H1 (cell line): ENCODE measurements at regions not wholly inside any gene's neighbourhood (a gene's known extent, or its start where the extent isn't known, plus 50 kb on each side); places are given as distances from the start of the nearest gene placed in this dataset.

Source experiments
- CTCF ChIA-PET: fragments of 300-600 bp; sonication (Branson Sonifier 250); formaldehyde crosslinking; loops from one replicate; lab custom pipeline; 2021; ENCODE audit not compliant: partially characterized antibody; lab: Charles Lee
- POLR2A ChIA-PET: fragments of 300-600 bp; sonication (Branson Sonifier 250); formaldehyde crosslinking; loops from one replicate; lab custom pipeline; 2021; ENCODE audit warnings: inconsistent platforms; ENCODE audit not compliant: partially characterized antibody; lab: Charles Lee
- DNase-seq, 2 experiments: peaks; one replicate each; pipeline versions ENCODE4 v3.0.0 to v3.0.0-alpha.2; 2010 to 2022; ENCODE audit warnings: low spot score in 2 of 2, low read depth in 1 of 2, mixed read lengths in 1 of 2
- FAIRE-seq: peaks from 2 replicates; lab custom pipeline; 2011; peaks lifted over from hg19 to GRCh38; lab: Jason Lieb, UNC
- H2AFZ ChIP-seq: 2 replicates; pipeline ENCODE4 v1.8.1; 2012; ENCODE audit warnings: low read length, inconsistent platforms
- H2AK5ac ChIP-seq: 2 replicates; pipeline ENCODE4 v1.6.1; 2013; ENCODE audit warnings: low read depth, low read length
- H2BK120ac ChIP-seq: replicated peaks from 2 replicates; pipeline ENCODE3; 2013; ENCODE audit warnings: low read depth, low read length, inconsistent platforms
- H2BK12ac ChIP-seq: 2 replicates; pipeline ENCODE4 v1.6.1; 2013; ENCODE audit warnings: low read depth, low read length
- H2BK15ac ChIP-seq: 2 replicates; pipeline ENCODE4 v1.6.1; 2013; ENCODE audit warnings: low read length
- H2BK20ac ChIP-seq: 2 replicates; pipeline ENCODE4 v1.6.1; 2013; ENCODE audit warnings: low read length
- H2BK5ac ChIP-seq: 2 replicates; pipeline ENCODE4 v1.6.1; 2013; ENCODE audit warnings: low read depth, low read length
- H3K14ac ChIP-seq: 2 replicates; pipeline ENCODE4 v1.6.1; 2013; ENCODE audit warnings: inconsistent platforms; ENCODE audit not compliant: insufficient read length
- H3K18ac ChIP-seq: 2 replicates; pipeline ENCODE4 v1.6.1; 2013; ENCODE audit warnings: low read length; ENCODE audit errors: extremely low read depth
- H3K23ac ChIP-seq: 2 replicates; pipeline ENCODE4 v1.6.1; 2013; ENCODE audit warnings: inconsistent platforms; ENCODE audit not compliant: insufficient read length
- H3K23me2 ChIP-seq: 2 replicates; pipeline ENCODE4 v1.6.1; 2013; ENCODE audit warnings: low read depth, low read length
- H3K27ac ChIP-seq: 2 replicates; pipeline ENCODE4 v1.6.1; 2011; ENCODE audit warnings: low read depth, low read length, inconsistent platforms
- H3K27me3 ChIP-seq, 4 experiments: replicated peaks in 1 of 4; 1 replicate in 1 of 4; 2 replicates in 3 of 4; pipeline versions ENCODE4 v1.6.1 to v1.8.1; 2011 to 2013; ENCODE audit warnings: low read length in 3 of 4, mild to moderate bottlenecking in 3 of 4, inconsistent platforms in 2 of 4, mixed read lengths in 2 of 4, moderate library complexity in 1 of 4; ENCODE audit not compliant: control insufficient read depth in 3 of 4, insufficient read depth in 3 of 4; ENCODE audit errors: extremely low read depth in 1 of 4
- H3K36me3 ChIP-seq, 4 experiments: 2 replicates each; pipeline versions ENCODE4 v1.6.1 to v1.8.1; 2011 to 2013; ENCODE audit warnings: mild to moderate bottlenecking in 4 of 4, low read length in 3 of 4, moderate library complexity in 2 of 4, control low read depth in 1 of 4, inconsistent platforms in 1 of 4; ENCODE audit not compliant: insufficient read depth in 4 of 4, control insufficient read depth in 2 of 4
- H3K4ac ChIP-seq: replicated peaks from 2 replicates; pipeline ENCODE3; 2013; ENCODE audit warnings: low read length, low read depth, mixed read lengths, inconsistent platforms; ENCODE audit not compliant: insufficient read length
- H3K4me1 ChIP-seq, 4 experiments: replicated peaks in 1 of 4; 1 replicate in 1 of 4; 2 replicates in 3 of 4; pipeline versions ENCODE4 v1.6.1 to v1.8.1; 2011 to 2013; ENCODE audit warnings: low read length in 3 of 4, inconsistent platforms in 2 of 4, mixed read lengths in 1 of 4; ENCODE audit not compliant: insufficient read depth in 4 of 4, control insufficient read depth in 3 of 4
- H3K4me2 ChIP-seq, 2 experiments: 2 replicates each; pipeline versions ENCODE4 v1.6.1 to v1.8.1; 2011 to 2013; ENCODE audit warnings: low read depth in 2 of 2, low read length in 2 of 2, control low read depth in 1 of 2, inconsistent platforms in 1 of 2, mild to moderate bottlenecking in 1 of 2; ENCODE audit not compliant: insufficient read depth in 1 of 2
- H3K4me3 ChIP-seq, 4 experiments: fragments of 200-600, 300-600 bp in 1 of 4; sonication (generic), shearing (Covaris generic), sonication (Bioruptor Twin) in 1 of 4; 2 replicates each; pipeline versions ENCODE4 v1.5.1 to v1.8.1; 2011 to 2016; ENCODE audit warnings: low read length in 4 of 4, low read depth in 3 of 4, control low read depth in 2 of 4, inconsistent platforms in 2 of 4, mild to moderate bottlenecking in 2 of 4, mixed read lengths in 1 of 4, moderate library complexity in 1 of 4; ENCODE audit not compliant: insufficient read depth in 2 of 4; ENCODE audit errors: extremely low read depth in 1 of 4
- H3K56ac ChIP-seq: replicated peaks from 2 replicates; pipeline ENCODE3; 2013; ENCODE audit warnings: low read depth, mild to moderate bottlenecking, mixed read lengths, low read length, inconsistent platforms; ENCODE audit not compliant: insufficient read length
- H3K79me1 ChIP-seq: 2 replicates; pipeline ENCODE4 v1.6.1; 2013; ENCODE audit warnings: low read depth, low read length, control low read depth
- H3K79me2 ChIP-seq, 2 experiments: 2 replicates each; pipeline versions ENCODE4 v1.6.1 to v1.8.1; 2012 to 2013; ENCODE audit warnings: low read length in 2 of 2, mild to moderate bottlenecking in 2 of 2, inconsistent platforms in 1 of 2; ENCODE audit not compliant: insufficient read depth in 2 of 2, control insufficient read depth in 1 of 2
- H3K9ac ChIP-seq, 4 experiments: replicated peaks in 1 of 4; 1 replicate in 1 of 4; 2 replicates in 3 of 4; pipeline versions ENCODE4 v1.6.1 to v1.8.1; 2011 to 2013; ENCODE audit warnings: low read depth in 3 of 4, low read length in 3 of 4, control low read depth in 2 of 4, mild to moderate bottlenecking in 2 of 4, moderate library complexity in 2 of 4, inconsistent platforms in 1 of 4; ENCODE audit errors: extremely low read depth in 1 of 4
- H3K9me3 ChIP-seq, 2 experiments: 2 replicates each; pipeline versions ENCODE4 v1.6.1 to v1.8.1; 2012 to 2013; ENCODE audit warnings: mild to moderate bottlenecking in 2 of 2, moderate library complexity in 2 of 2, control low read depth in 1 of 2, inconsistent platforms in 1 of 2, low read depth in 1 of 2, low read length in 1 of 2, mixed read lengths in 1 of 2; ENCODE audit not compliant: insufficient read depth in 2 of 2
- H4K20me1 ChIP-seq, 2 experiments: replicated peaks in 1 of 2; 2 replicates each; pipeline versions ENCODE3 to v1.8.1; 2011 to 2013; ENCODE audit warnings: inconsistent platforms in 2 of 2, low read length in 2 of 2, mild to moderate bottlenecking in 1 of 2; ENCODE audit not compliant: insufficient read depth in 2 of 2, control insufficient read depth in 1 of 2
- H4K5ac ChIP-seq: 2 replicates; pipeline ENCODE4 v1.6.1; 2013; ENCODE audit warnings: low read length, low read depth, mixed read lengths, inconsistent platforms; ENCODE audit not compliant: insufficient read length
- H4K8ac ChIP-seq: 2 replicates; pipeline ENCODE4 v1.8.0; 2013; ENCODE audit warnings: mild to moderate bottlenecking, moderate library complexity, low read length, inconsistent platforms; ENCODE audit not compliant: insufficient read depth; ENCODE audit errors: extremely low read depth
- H4K91ac ChIP-seq: replicated peaks from 2 replicates; pipeline ENCODE3; 2013; ENCODE audit warnings: low read length, mixed read lengths, inconsistent platforms; ENCODE audit not compliant: insufficient read length
- CHD1 ChIP-seq: IDR thresholded peaks from 2 replicates; pipeline ENCODE4 v1.6.1; 2012; ENCODE audit warnings: low read depth, low read length, improper control_type of control experiment
- CREB1 ChIP-seq: IDR thresholded peaks from 2 replicates; pipeline ENCODE4 v1.6.1; 2012; ENCODE audit warnings: inconsistent platforms
- FOSL1 ChIP-seq: IDR thresholded peaks from 2 replicates; pipeline ENCODE4 v1.6.1; 2011; ENCODE audit warnings: mild to moderate bottlenecking, low read depth, low read length, moderate library complexity; ENCODE audit not compliant: insufficient read depth
- RFX5 ChIP-seq: IDR thresholded peaks from 2 replicates; pipeline ENCODE4 v1.6.1; 2011; ENCODE audit warnings: low read depth, low read length, improper control_type of control experiment, borderline replicate concordance
- RXRA ChIP-seq: IDR thresholded peaks from 2 replicates; pipeline ENCODE4 v1.6.1; 2011; ENCODE audit warnings: low read depth, mild to moderate bottlenecking, low read length, moderate library complexity; ENCODE audit not compliant: insufficient read depth
- SIN3A ChIP-seq, 2 experiments: IDR thresholded peaks in 1 of 2; conservative IDR thresholded peaks in 1 of 2; 2 replicates each; pipeline ENCODE4 v1.6.1; 2011 to 2012; ENCODE audit warnings: low read length in 2 of 2, improper control_type of control experiment in 1 of 2, low read depth in 1 of 2, mild to moderate bottlenecking in 1 of 2
- SIX5 ChIP-seq: IDR thresholded peaks from 2 replicates; pipeline ENCODE4 v1.6.1; 2011; ENCODE audit warnings: mild to moderate bottlenecking, low read depth, low read length
- TAF1 ChIP-seq: IDR thresholded peaks from 2 replicates; pipeline ENCODE4 v1.6.1; 2011; ENCODE audit warnings: mild to moderate bottlenecking, low read depth, low read length
- WGBS, 2 experiments: shearing (Covaris generic) in 1 of 2; methylation state at CpG; one replicate each; pipeline versions ENCODE4 v1.1.6 to v1.1.7; 2013 to 2015; ENCODE audit warnings: low lambda C conversion rate in 2 of 2, mixed read lengths in 2 of 2, inconsistent platforms in 1 of 2, low coverage in 1 of 2, missing lambda C conversion rate in 1 of 2; ENCODE audit not compliant: insufficient replicate concordance in 2 of 2, insufficient coverage in 1 of 2, insufficient read length in 1 of 2; ENCODE audit errors: extremely low coverage in 1 of 2, missing lambda C conversion rate in 1 of 2; 5-methylcytosine and 5-hydroxymethylcytosine counted together

- TF ChIP-seq RFX5 (no peak), FOSL1 (no peak), CHD1 (no peak), TAF1 (no peak), SIN3A (conservative IDR thresholded peaks at IDR 0.05 in 1 of 2, IDR thresholded peaks at IDR 0.05 in 1 of 2; ENCODE audit: low read depth in 1 of 2, low read length in 2 of 2) (no peak), CREB1 (no peak), SIX5 (no peak), RXRA (no peak)
- no peak overlapping the region for H2BK15ac ChIP-seq
- ChIA-PET CTCF (interaction anchor here (0.6 kb wide), 1 partner anchor 1082 kb away, joined by 3 read pairs; no protein-coding TSS in a partner anchor), POLR2A (no interaction called here)
- no peak overlapping the region for H3K4me3 ChIP-seq
- FAIRE-seq (no peak), DNase-seq (no peak)
- H3K4me2 ChIP-seq: no peak overlapping the region
- H3K56ac ChIP-seq: no peak overlapping the region
- no peaks in the 10 kb centered on the region for H3K4me1 ChIP-seq
- H3K4ac ChIP-seq: no peak overlapping the region
- no peaks in the 10 kb centered on the region for H4K20me1 ChIP-seq
- H3K27me3 ChIP-seq: no peaks in the 10 kb centered on the region
- H2BK5ac ChIP-seq: no peak overlapping the region
- no peak overlapping the region for H4K91ac ChIP-seq
- H4K8ac ChIP-seq: no peak overlapping the region
- H2AFZ ChIP-seq: no peak overlapping the region
- H2BK120ac ChIP-seq: no peak overlapping the region
- no peak overlapping the region for H3K23ac ChIP-seq
- no peaks in the 10 kb centered on the region for H3K79me2 ChIP-seq
- no peaks in the 10 kb centered on the region for H3K9me3 ChIP-seq
- H2AK5ac ChIP-seq: no peak overlapping the region
- H4K5ac ChIP-seq: no peak overlapping the region
- H3K14ac ChIP-seq: no peak overlapping the region
- no peaks in the 10 kb centered on the region; the same call in 1 of the 2 replicates for H3K23me2 ChIP-seq
- H2BK12ac ChIP-seq: no peak overlapping the region
- no peaks in the 10 kb centered on the region for H3K79me1 ChIP-seq
- H2BK20ac ChIP-seq: no peak overlapping the region
- no peaks in the 10 kb centered on the region for H3K36me3 ChIP-seq
- no peak overlapping the region for H3K18ac ChIP-seq
- 90% methylated on average over 2 of the region's 2 CpGs; no CpG with 5 or more reads in 1 of the 2 experiments for WGBS, 2 experiments
- H3K9ac ChIP-seq: no peak overlapping the region
- no peak overlapping the region for H3K27ac ChIP-seq
These were observed 189.5 kb upstream of the DCAF8L1 start for GRCh38 chrX:28170713-28171112.
